22Rv1 (cell line): ENCODE measurements at regions not wholly inside any gene's neighbourhood (a gene's known extent, or its start where the extent isn't known, plus 50 kb on each side); places are given as distances from the start of the nearest gene placed in this dataset.

Experiments
- H3K27ac ChIP-seq: fragments of 450-650 bp; 2 replicates; pipeline ENCODE4 v1.5.1; 2017
- ZFX ChIP-seq: fragments of 450-650 bp; IDR thresholded peaks from 2 replicates; pipeline ENCODE4 v1.6.1; 2017; ENCODE audit warnings: antibody characterized with exemption, borderline replicate concordance
- TF ChIP-seq, protein P1 (sequence below): fragments of 450-650 bp; IDR thresholded peaks from 2 replicates; pipeline ENCODE4 v1.5.1; 2017; ENCODE audit warnings: mild to moderate bottlenecking

DNA sequence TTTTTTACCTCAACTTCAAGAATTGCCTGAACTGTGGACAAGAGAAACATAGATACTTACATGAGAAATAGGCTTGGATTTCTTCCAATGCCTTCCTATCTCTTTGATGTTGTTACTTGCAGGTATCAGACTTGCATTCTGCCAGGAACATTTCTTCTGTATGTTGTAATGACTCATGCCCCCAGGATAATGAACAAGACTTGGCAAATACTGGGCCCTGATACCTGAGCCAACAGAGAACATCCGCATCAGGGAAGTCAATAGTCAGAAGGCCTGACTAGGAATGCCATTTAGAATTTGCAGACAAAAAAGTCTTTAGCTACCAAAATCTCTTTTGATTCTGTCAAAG is 273.7 kb upstream of the KIRREL3 start:
- no peak for TF ChIP-seq ZFX
- TF ChIP-seq, protein P1, sequence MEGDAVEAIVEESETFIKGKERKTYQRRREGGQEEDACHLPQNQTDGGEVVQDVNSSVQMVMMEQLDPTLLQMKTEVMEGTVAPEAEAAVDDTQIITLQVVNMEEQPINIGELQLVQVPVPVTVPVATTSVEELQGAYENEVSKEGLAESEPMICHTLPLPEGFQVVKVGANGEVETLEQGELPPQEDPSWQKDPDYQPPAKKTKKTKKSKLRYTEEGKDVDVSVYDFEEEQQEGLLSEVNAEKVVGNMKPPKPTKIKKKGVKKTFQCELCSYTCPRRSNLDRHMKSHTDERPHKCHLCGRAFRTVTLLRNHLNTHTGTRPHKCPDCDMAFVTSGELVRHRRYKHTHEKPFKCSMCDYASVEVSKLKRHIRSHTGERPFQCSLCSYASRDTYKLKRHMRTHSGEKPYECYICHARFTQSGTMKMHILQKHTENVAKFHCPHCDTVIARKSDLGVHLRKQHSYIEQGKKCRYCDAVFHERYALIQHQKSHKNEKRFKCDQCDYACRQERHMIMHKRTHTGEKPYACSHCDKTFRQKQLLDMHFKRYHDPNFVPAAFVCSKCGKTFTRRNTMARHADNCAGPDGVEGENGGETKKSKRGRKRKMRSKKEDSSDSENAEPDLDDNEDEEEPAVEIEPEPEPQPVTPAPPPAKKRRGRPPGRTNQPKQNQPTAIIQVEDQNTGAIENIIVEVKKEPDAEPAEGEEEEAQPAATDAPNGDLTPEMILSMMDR = no peak
- H3K27ac ChIP-seq = no peak overlapping the region

DNA sequence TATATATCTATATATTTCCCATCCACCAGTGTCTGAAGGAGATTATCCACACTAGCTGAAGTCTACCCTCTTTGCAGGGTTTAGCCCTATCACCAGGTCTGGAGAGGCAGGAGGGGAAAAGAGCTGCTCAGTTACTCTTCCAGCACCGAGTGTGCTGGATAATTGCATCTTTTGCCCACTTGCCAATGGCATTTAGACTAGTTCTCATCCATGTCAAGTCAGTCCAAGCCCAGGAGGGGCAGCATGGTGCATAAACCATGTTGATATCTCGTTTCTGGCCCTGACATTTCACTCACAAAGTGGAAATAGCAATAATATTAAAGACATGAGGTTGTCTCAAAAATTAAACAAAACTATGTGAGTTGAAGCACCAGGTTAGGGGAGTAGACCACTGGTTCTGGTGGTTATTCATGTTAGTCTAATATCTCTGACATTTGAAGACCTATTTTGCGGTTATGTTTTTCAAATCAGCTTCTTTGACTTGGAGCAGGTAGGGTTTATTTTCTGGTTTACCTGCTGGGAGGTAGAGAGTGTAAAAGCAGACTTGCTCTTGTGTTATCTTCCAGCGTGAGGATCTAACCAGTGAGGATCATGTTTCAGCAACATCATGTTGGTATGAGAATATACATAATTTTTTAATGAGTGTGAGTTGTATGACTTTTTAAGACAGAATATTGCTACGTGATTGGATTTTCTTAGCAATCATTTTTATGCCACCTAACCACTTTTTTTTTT is 273.2 kb upstream of the KIRREL3 start:
- no peak for TF ChIP-seq ZFX
- TF ChIP-seq, protein P1 = no peak
- no peak overlapping the region for H3K27ac ChIP-seq

DNA sequence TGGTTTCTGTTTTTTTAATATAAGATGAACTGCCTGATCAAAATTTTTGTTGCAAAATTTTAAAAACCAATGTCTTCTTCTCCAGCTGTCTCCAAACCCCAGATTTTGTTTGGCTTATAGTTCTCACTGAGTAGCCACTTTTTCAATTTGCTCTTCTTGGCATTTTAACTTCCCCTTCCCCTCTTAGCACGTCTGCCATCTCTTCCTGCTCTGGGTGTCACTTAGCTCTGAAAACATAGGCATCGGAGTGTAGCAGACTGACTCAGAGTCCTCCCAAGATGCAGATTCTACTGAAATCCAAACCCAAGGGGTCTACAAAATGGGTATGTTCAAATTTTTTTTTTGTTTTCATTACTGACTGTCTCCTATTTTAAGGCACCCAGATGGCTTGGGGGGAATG is 270.3 kb upstream of the KIRREL3 start:
- no peak overlapping the region for H3K27ac ChIP-seq
- TF ChIP-seq ZFX = no peak
- TF ChIP-seq, protein P1 = no peak

DNA sequence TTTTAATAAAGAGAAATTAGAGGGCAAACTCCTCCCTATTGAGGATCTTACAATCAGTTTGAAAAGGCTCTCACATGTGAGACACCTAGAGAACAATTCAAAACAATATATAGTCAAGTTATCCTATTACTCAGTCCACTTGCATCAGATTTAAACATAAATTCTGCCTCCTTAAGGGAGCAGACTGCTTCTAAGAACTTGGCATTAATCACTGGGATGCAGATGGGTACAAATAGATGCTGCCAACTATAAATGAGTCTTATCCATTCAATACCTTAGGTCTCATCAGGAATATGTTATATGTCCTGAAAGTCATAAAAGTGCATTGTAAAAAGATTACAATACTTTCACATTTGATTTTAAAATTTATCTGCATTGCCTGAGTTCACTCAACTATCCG is 269.3 kb upstream of the KIRREL3 start:
- H3K27ac ChIP-seq = no peak overlapping the region
- TF ChIP-seq, protein P1 = no peak
- no peak for TF ChIP-seq ZFX

DNA sequence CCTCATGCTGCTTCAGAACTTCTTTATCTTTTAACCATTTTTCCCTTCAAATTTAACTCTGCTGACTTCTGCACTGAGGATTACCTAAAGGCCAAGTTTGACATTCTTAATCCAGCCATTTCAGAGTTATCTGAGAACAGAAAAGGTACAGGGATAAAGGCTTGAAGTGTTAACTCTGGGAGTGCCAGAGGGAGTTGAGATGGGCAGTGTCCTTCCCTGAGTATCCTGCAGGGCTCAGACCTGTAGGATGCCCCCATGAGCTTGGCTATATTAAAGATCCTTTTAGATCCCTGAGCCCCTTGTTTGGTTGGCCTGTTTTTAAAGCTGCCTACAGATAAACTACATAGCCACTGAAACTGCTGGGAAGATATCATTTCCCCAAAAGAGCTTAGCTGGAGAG is 268.4 kb upstream of the KIRREL3 start:
- H3K27ac ChIP-seq = no peak overlapping the region
- TF ChIP-seq ZFX = no peak
- TF ChIP-seq, protein P1 = no peak

DNA sequence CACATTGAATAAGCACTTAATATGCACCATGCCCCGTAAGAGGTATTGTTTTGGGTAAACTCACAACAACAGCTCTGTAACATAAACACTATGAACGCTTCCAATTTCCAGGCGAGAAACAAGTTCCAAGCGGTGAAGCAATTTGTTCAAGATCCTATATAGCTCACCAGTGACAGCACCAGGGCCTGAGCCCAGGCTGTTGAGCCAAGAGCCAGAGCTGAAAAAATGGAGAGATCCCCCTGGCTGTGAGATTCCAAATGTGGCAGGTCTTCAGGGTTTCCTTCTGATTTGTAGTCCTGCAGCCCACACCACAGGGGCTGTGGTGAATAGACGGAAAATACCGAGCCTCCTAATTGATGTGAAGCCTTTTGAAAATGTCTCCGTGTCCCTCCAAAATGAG is 268.0 kb upstream of the KIRREL3 start:
- TF ChIP-seq ZFX = no peak
- TF ChIP-seq, protein P1 = no peak
- H3K27ac ChIP-seq = no peak overlapping the region

DNA sequence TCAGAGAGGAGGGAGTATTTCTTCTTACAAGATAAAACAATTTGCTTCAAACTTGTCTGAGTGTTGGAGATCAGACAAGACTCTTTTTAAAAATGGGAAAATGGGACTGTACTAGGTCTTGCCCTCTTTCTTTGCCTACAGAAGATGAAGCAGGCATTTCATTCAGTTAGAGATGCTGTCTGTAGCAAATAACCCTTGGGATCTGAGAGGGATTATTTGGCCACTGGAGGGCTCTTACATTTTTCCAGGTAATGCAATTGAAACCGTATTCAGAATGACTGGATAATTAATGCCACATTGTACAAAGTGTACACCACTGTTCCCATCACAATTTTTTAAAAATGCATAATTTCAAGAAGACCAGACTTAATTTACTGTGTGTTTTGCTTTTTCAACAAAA is 258.5 kb upstream of the KIRREL3 start:
- no peak overlapping the region for H3K27ac ChIP-seq
- TF ChIP-seq, protein P1 = no peak
- no peak for TF ChIP-seq ZFX
